ENCODE measurements at regions not wholly inside any gene's neighbourhood (a gene's known extent, or its start where the extent isn't known, plus 50 kb on each side); places are given as distances from the start of the nearest gene placed in this dataset.

DNA sequence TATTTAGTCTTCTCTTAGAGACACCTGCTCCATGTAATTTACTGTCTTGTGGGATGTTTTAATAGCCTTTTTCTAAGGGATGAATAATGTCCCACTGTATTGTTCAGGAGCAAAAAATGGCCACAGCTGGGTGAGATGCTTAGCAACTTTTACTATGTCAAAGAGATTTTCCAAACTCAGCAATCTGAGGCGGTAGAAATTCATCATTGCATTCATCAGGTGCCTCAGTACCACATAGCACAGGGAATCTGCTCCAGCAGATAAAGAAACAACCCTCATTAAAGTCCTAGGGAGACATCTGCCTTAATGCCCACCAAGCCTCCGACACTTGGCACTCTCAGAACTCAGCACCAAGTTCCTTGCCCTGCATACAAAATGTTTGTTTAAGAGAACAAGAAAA, 266.9 kb downstream of the SIPA1L2 start:
- no peaks in the 10 kb centered on the region for H4K20me1 ChIP-seq (ENCODE audit: insufficient read depth)
- H3K4me2 ChIP-seq (ENCODE audit: low read length), result no peak overlapping the region
- no peaks in the 10 kb centered on the region for H3K36me3 ChIP-seq (ENCODE audit: insufficient read depth, low read length)
- H3K9ac ChIP-seq (ENCODE audit: low read length), result no peak overlapping the region
- H2AFZ ChIP-seq (ENCODE audit: low read depth, low read length), result no peak overlapping the region
- TF ChIP-seq MXI1 (conservative IDR thresholded peaks at IDR 0.05; ENCODE audit: poor library complexity, severe bottlenecking) (no peak), RAD21 (conservative IDR thresholded peaks at IDR 0.05) (no peak), EZH2 (IDR thresholded peaks at IDR 0.05; ENCODE audit: borderline replicate concordance, insufficient read depth, low read length, poor library complexity, severe bottlenecking) (no peak), TAF1 (IDR thresholded peaks at IDR 0.05; ENCODE audit: low read depth) (no peak)
- TF ChIP-seq, protein P1, sequence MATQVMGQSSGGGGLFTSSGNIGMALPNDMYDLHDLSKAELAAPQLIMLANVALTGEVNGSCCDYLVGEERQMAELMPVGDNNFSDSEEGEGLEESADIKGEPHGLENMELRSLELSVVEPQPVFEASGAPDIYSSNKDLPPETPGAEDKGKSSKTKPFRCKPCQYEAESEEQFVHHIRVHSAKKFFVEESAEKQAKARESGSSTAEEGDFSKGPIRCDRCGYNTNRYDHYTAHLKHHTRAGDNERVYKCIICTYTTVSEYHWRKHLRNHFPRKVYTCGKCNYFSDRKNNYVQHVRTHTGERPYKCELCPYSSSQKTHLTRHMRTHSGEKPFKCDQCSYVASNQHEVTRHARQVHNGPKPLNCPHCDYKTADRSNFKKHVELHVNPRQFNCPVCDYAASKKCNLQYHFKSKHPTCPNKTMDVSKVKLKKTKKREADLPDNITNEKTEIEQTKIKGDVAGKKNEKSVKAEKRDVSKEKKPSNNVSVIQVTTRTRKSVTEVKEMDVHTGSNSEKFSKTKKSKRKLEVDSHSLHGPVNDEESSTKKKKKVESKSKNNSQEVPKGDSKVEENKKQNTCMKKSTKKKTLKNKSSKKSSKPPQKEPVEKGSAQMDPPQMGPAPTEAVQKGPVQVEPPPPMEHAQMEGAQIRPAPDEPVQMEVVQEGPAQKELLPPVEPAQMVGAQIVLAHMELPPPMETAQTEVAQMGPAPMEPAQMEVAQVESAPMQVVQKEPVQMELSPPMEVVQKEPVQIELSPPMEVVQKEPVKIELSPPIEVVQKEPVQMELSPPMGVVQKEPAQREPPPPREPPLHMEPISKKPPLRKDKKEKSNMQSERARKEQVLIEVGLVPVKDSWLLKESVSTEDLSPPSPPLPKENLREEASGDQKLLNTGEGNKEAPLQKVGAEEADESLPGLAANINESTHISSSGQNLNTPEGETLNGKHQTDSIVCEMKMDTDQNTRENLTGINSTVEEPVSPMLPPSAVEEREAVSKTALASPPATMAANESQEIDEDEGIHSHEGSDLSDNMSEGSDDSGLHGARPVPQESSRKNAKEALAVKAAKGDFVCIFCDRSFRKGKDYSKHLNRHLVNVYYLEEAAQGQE (IDR thresholded peaks at IDR 0.05; ENCODE audit: borderline replicate concordance), result no peak
- H3K27ac ChIP-seq (ENCODE audit: low read length), result no peak overlapping the region
- no peaks in the 10 kb centered on the region for H3K79me2 ChIP-seq (replicated peaks; ENCODE audit: insufficient read depth, low read length)
- H3K4me3 ChIP-seq (ENCODE audit: low read length), result no peak overlapping the region
- no peaks in the 10 kb centered on the region for H3F3A ChIP-seq (ENCODE audit: insufficient read depth, low read length, poor library complexity, severe bottlenecking)
- H3K9me3 ChIP-seq (ENCODE audit: low read length), result no peaks in the 10 kb centered on the region
- no peaks in the 10 kb centered on the region for H3K27me3 ChIP-seq (ENCODE audit: insufficient read depth, low read depth, low read length)
- H3K9me2 ChIP-seq (ENCODE audit: insufficient read depth, low read length), result no peaks in the 10 kb centered on the region

DNA sequence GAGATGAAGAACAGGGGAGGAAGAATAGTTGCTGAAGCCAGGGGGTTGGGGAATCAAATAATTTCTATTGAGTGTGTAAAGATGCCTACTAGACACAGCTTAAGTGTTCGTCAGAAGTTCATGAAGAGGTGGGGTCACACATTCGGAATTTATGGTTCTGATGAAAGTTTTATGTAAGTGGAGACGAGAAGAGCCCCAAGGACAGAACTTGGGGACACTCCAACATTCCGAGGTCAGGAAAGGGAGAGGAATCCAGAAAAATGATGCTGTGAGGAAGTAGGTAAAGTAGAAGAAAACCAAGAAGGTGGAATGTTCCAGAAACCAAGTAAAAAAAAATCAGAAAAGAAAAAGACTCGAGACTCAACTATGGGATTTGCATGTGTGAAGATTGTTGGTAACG, 272.5 kb downstream of the SIPA1L2 start:
- TF ChIP-seq RAD21 (conservative IDR thresholded peaks at IDR 0.05), result no peak
- TF ChIP-seq EP300 (conservative IDR thresholded peaks at IDR 0.05; ENCODE audit: poor library complexity, severe bottlenecking), result no peak
- TF ChIP-seq, protein P1 (IDR thresholded peaks at IDR 0.05; ENCODE audit: borderline replicate concordance), result no peak
- no peak for TF ChIP-seq MXI1 (conservative IDR thresholded peaks at IDR 0.05; ENCODE audit: poor library complexity, severe bottlenecking)
- TF ChIP-seq, protein P2, sequence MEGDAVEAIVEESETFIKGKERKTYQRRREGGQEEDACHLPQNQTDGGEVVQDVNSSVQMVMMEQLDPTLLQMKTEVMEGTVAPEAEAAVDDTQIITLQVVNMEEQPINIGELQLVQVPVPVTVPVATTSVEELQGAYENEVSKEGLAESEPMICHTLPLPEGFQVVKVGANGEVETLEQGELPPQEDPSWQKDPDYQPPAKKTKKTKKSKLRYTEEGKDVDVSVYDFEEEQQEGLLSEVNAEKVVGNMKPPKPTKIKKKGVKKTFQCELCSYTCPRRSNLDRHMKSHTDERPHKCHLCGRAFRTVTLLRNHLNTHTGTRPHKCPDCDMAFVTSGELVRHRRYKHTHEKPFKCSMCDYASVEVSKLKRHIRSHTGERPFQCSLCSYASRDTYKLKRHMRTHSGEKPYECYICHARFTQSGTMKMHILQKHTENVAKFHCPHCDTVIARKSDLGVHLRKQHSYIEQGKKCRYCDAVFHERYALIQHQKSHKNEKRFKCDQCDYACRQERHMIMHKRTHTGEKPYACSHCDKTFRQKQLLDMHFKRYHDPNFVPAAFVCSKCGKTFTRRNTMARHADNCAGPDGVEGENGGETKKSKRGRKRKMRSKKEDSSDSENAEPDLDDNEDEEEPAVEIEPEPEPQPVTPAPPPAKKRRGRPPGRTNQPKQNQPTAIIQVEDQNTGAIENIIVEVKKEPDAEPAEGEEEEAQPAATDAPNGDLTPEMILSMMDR (IDR thresholded peaks at IDR 0.05; ENCODE audit: poor library complexity, severe bottlenecking), result no peak
- TF ChIP-seq EZH2 (IDR thresholded peaks at IDR 0.05; ENCODE audit: borderline replicate concordance, insufficient read depth, low read length, poor library complexity, severe bottlenecking), result no peak
- no peaks in the 10 kb centered on the region for H3K79me2 ChIP-seq (replicated peaks; ENCODE audit: insufficient read depth, low read length)

More for the DNA sequence above, 272.5 kb downstream of the SIPA1L2 start:
- no peak overlapping the region for H3K9ac ChIP-seq (ENCODE audit: low read length)
- H3F3A ChIP-seq (ENCODE audit: insufficient read depth, low read length, poor library complexity, severe bottlenecking), result no peaks in the 10 kb centered on the region
- H2AFZ ChIP-seq (ENCODE audit: low read depth, low read length), result no peak overlapping the region
- no peaks in the 10 kb centered on the region for H3K9me2 ChIP-seq (ENCODE audit: insufficient read depth, low read length)
- no peaks in the 10 kb centered on the region for H4K20me1 ChIP-seq (ENCODE audit: insufficient read depth)
- H3K4me2 ChIP-seq (ENCODE audit: low read length), result no peak overlapping the region
- H3K27me3 ChIP-seq (ENCODE audit: insufficient read depth, low read depth, low read length), result no peaks in the 10 kb centered on the region
- H3K27ac ChIP-seq (ENCODE audit: low read length), result no peak overlapping the region
- H3K9me3 ChIP-seq (ENCODE audit: low read length), result no peaks in the 10 kb centered on the region
- H3K4me3 ChIP-seq (ENCODE audit: low read length), result no peak overlapping the region
- no peaks in the 10 kb centered on the region for H3K36me3 ChIP-seq (ENCODE audit: insufficient read depth, low read length)
